ENCODE measurements at regions not wholly inside any gene's neighbourhood (a gene's known extent, or its start where the extent isn't known, plus 50 kb on each side); places are given as distances from the start of the nearest gene placed in this dataset.

DNA sequence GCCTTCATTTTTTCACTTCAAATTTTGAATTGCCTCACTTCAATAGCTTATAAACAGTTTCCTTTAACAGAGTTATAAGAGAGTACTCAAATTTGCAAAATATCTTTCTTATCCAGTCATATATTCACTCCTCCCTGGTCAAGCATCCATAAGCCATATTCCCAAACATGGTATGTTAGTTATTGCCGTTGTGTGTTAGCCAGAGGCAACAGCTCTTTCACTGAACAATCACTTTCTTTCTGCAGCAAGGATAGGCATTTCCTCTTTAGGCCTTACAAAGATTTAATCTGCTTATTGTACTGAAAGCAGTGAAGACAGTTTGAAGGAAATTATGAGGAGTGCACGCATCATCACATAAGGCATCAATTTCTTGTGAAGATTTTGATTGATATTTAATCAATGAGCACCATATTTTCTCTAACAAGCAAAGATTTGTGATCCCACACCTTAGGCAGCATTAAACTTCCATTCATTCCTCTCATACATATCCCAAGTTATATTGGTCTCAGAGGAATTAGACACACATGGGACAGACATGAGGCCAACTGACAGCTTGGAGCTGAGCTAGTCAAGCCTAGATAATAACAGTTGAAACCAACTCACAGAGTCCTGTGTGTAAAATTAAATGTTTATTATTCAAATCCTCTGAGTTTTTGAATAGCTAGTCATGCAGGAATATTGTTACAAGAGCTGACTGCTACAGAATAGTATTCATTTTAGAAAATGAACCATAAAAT is 80.0 kb upstream of the EPHA6 start:
- TF ChIP-seq MYC (IDR thresholded peaks at IDR 0.05; ENCODE audit: low read depth, low read length) (no peak), POLR2A (IDR thresholded peaks at IDR 0.05; ENCODE audit: low read depth, low read length) (no peak), GATA2 (IDR thresholded peaks at IDR 0.05; ENCODE audit: insufficient read depth, insufficient read length, low read depth, low read length) (no peak), POLR2AphosphoS5 (IDR thresholded peaks at IDR 0.05; ENCODE audit: insufficient read depth, low read depth, low read length) (no peak), EZH2 (IDR thresholded peaks at IDR 0.05; ENCODE audit: borderline replicate concordance, low read depth, low read length, severe bottlenecking) (no peak), JUN (IDR thresholded peaks at IDR 0.05; ENCODE audit: borderline replicate concordance, insufficient read depth, insufficient read length, low read depth) (no peak), FOS (IDR thresholded peaks at IDR 0.05; ENCODE audit: borderline replicate concordance, insufficient read depth, low read length) (no peak)
- TF ChIP-seq, protein P1, sequence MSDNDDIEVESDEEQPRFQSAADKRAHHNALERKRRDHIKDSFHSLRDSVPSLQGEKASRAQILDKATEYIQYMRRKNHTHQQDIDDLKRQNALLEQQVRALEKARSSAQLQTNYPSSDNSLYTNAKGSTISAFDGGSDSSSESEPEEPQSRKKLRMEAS (IDR thresholded peaks at IDR 0.05; ENCODE audit: insufficient read depth, insufficient read length), result no peak
- TF ChIP-seq, protein P2, sequence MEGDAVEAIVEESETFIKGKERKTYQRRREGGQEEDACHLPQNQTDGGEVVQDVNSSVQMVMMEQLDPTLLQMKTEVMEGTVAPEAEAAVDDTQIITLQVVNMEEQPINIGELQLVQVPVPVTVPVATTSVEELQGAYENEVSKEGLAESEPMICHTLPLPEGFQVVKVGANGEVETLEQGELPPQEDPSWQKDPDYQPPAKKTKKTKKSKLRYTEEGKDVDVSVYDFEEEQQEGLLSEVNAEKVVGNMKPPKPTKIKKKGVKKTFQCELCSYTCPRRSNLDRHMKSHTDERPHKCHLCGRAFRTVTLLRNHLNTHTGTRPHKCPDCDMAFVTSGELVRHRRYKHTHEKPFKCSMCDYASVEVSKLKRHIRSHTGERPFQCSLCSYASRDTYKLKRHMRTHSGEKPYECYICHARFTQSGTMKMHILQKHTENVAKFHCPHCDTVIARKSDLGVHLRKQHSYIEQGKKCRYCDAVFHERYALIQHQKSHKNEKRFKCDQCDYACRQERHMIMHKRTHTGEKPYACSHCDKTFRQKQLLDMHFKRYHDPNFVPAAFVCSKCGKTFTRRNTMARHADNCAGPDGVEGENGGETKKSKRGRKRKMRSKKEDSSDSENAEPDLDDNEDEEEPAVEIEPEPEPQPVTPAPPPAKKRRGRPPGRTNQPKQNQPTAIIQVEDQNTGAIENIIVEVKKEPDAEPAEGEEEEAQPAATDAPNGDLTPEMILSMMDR (IDR thresholded peaks at IDR 0.05; ENCODE audit: extremely low read depth in 1 of 2, insufficient read depth in 1 of 2, low read depth in 1 of 2, low read length in 2 of 2), result no peak
- no TSS peak for BruUV-seq (replicated peaks)
- Histone ChIP-seq H3K36me3 (ENCODE audit: control insufficient read depth in 2 of 2, extremely low read depth in 1 of 2, insufficient read depth in 2 of 2, low read length in 2 of 2) (no peaks in the 10 kb centered on the region), H3K9me1 (replicated peaks; ENCODE audit: control insufficient read depth, extremely low read depth, insufficient read depth, low read length) (no peaks in the 10 kb centered on the region), H3K4me1 (ENCODE audit: control insufficient read depth, extremely low read depth, insufficient read depth, low read length) (no peaks in the 10 kb centered on the region), H2AFZ (ENCODE audit: low read depth, low read length) (no peak overlapping the region), H4K20me1 (replicated peaks; ENCODE audit: control insufficient read depth, extremely low read depth, insufficient read depth, low read length) (no peaks in the 10 kb centered on the region), H3K79me2 (ENCODE audit: control insufficient read depth, insufficient read depth, low read length) (no peaks in the 10 kb centered on the region), H3K4me3 (replicated peaks in 1 of 3; ENCODE audit: insufficient read depth in 1 of 3, low read depth in 1 of 3, low read length in 3 of 3) (no peak overlapping the region), H3K4me2 (ENCODE audit: insufficient read depth, low read length) (no peak overlapping the region), H3K27ac (ENCODE audit: insufficient read depth, low read depth, low read length) (no peak overlapping the region), H3K9ac (replicated peaks; ENCODE audit: extremely low read depth, insufficient read depth, low read length) (no peak overlapping the region), H3K9me3 (replicated peaks; ENCODE audit: control insufficient read depth, insufficient read depth, low read length) (no peaks in the 10 kb centered on the region), H3K27me3 (ENCODE audit: control insufficient read depth in 2 of 2, insufficient read depth in 2 of 2, low read length in 2 of 2) (no peaks in the 10 kb centered on the region)
- CTCF ChIA-PET, result no interaction called here
- POLR2A ChIA-PET, result no interaction called here
- DNase-seq (ENCODE audit: low read depth, low spot score) (no peak), FAIRE-seq (no peak)
- dilution Hi-C loops (cut with MboI; ENCODE audit: extremely low pct_ligation_motif_present, low sequenced_read_pairs), result no loop called here
- intact Hi-C loops (cut with micrococcal nuclease), result no loop called here

Data from endothelial cell of umbilical vein (primary cell).